Cardiac muscle cell (in vitro differentiated cells and primary cell): ENCODE measurements at regions not wholly inside any gene's neighbourhood (a gene's known extent, or its start where the extent isn't known, plus 50 kb on each side); places are given as distances from the start of the nearest gene placed in this dataset.

Experiments
- DNase-seq, 2 donors: peaks; one replicate each; pipeline versions ENCODE4 v3.0.0 to v3.0.0-alpha.2; 2010 to 2017; ENCODE audit warnings: low read depth in 1 of 2, low spot score in 1 of 2
- H3K27ac ChIP-seq: fragments of 200-600 bp; sonication (generic); 2 replicates; pipeline ENCODE4 v1.5.1; 2016
- H3K27me3 ChIP-seq: fragments of 200-600 bp; sonication (generic); 2 replicates; pipeline ENCODE4 v1.6.0; 2016; ENCODE audit warnings: control low read depth
- H3K36me3 ChIP-seq: fragments of 200-600 bp; sonication (generic); 2 replicates; pipeline ENCODE4 v1.5.1; 2016; ENCODE audit warnings: control low read depth
- H3K4me1 ChIP-seq: fragments of 200-600 bp; sonication (generic); 2 replicates; pipeline ENCODE4 v1.8.1; 2017; ENCODE audit warnings: low read depth, mild to moderate bottlenecking, mixed run types
- H3K4me3 ChIP-seq: fragments of 200-600 bp; sonication (generic); 2 replicates; pipeline ENCODE4 v1.5.1; 2016; ENCODE audit warnings: mild to moderate bottlenecking
- H3K9me3 ChIP-seq: fragments of 200-600 bp; sonication (generic); 2 replicates; pipeline ENCODE4 v1.5.1; 2017; ENCODE audit warnings: low read depth, mild to moderate bottlenecking, control low read depth
- CTCF ChIP-seq: IDR thresholded peaks from 2 replicates; pipeline ENCODE4 v1.5.1; 2012; ENCODE audit warnings: low read depth, mild to moderate bottlenecking, low read length

- no peaks in the 10 kb centered on the region for H3K36me3 ChIP-seq
These were observed 227.6 kb downstream of the MFSD1 start for GRCh38 chr3:159029306-159030026.

DNA sequence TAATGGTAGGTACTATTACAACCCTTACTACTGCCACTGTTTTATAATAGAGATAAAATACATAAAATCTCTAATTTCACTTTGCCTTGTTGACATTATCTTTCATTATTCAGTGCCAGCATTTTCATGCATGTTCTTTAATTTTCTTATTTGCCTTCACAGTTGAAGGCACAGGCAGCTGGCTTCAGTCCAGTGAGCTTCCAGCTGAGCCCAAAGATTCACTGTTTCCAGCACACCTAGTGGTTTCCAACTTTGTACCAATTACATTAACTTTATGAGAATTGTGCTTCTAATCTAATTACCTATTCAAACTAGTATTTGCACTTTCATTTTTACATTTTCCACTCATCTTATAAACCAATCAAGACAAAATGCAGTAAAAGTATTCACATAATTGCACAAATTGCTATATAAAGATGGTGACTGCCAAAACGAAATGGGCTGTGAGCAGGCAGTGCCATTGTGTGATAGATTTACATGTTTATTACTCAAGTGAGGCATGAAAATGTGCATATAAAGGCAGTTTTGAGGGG lies 228.3 kb downstream of the MFSD1 start:
- Histone ChIP-seq H3K9me3 (no peaks in the 10 kb centered on the region), H3K27ac (no peak overlapping the region), H3K36me3 (no peaks in the 10 kb centered on the region), H3K4me3 (no peak overlapping the region), H3K4me1 (no peaks in the 10 kb centered on the region), H3K27me3 (no peaks in the 10 kb centered on the region)
- no peak for DNase-seq
- no peak for TF ChIP-seq CTCF

More at GRCh38 chr3:159029306-159030026, 227.6 kb downstream of the MFSD1 start:
- no peak for DNase-seq
- Histone ChIP-seq H3K9me3 (no peaks in the 10 kb centered on the region), H3K27me3 (no peaks in the 10 kb centered on the region), H3K4me1 (no peaks in the 10 kb centered on the region), H3K4me3 (no peak overlapping the region), H3K27ac (no peak overlapping the region)
- TF ChIP-seq CTCF: no peak

DNA sequence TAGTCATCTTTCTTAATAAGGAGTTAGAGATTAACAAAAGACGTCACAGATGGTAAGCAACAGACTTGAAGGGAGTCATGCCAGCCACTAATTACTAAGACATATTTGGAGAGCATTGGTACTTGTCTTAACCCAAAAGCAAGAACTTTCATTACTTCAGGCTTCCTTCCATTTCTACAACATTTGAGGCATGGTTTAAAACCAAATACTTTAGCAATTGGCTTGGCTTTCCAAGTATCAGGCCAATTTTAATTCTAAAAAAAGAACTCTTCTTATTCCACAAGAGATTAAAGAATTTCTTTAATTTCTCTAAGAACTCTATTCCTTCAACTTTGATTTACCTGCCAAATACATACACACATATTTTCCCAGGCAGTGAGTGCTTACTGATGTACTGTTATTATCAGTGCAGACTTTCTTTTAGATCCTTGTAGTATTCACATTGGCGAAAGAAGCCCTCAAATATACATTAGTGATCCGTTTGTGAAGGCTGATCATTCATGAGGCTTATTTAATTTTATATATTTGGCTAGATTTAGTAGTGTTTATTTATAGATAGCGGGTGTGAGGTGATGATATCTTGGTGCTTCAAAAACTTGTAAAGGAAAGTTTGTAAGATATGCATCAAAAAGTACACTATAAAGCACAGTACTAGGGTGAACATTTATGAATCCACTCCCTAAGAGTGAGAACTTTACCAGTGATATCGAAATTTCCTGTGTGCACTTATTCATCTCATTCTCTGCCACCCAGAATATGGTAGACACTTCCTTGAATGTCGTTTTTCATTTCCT lies 229.2 kb downstream of the MFSD1 start:
- no peak for DNase-seq

DNA sequence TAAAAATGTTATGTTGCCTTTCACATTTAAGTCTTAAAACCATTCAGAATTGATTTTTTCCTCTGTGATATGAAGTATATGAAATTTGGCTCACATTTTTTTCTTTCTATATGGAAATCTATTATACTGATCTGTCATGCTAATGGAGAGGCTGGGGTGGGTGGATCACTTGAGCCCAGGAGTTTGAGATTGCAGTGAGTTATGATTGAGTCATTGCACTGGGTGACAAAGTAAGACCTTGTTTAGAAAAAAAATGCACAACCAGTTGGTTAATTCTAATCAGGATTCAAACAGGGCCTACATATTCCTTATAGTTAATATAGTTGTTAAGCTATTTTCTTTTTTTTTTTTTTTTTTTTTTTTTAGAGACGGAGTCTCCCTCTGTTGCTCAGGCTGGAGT lies 230.5 kb downstream of the MFSD1 start:
- no peaks in the 10 kb centered on the region for H3K36me3 ChIP-seq
- no peak overlapping the region for H3K27ac ChIP-seq
- no peak overlapping the region for H3K4me3 ChIP-seq
- no peak for TF ChIP-seq CTCF
- no peaks in the 10 kb centered on the region for H3K4me1 ChIP-seq
- DNase-seq: no peak
- no peaks in the 10 kb centered on the region for H3K9me3 ChIP-seq
- H3K27me3 ChIP-seq: no peaks in the 10 kb centered on the region

More for the DNA sequence above, 229.2 kb downstream of the MFSD1 start:
- no peaks in the 10 kb centered on the region for H3K27me3 ChIP-seq
- no peak for TF ChIP-seq CTCF
- no peaks in the 10 kb centered on the region for H3K9me3 ChIP-seq
- H3K4me3 ChIP-seq: no peak overlapping the region
- no peaks in the 10 kb centered on the region for H3K4me1 ChIP-seq
- H3K36me3 ChIP-seq: no peaks in the 10 kb centered on the region
- no peak overlapping the region for H3K27ac ChIP-seq

DNA sequence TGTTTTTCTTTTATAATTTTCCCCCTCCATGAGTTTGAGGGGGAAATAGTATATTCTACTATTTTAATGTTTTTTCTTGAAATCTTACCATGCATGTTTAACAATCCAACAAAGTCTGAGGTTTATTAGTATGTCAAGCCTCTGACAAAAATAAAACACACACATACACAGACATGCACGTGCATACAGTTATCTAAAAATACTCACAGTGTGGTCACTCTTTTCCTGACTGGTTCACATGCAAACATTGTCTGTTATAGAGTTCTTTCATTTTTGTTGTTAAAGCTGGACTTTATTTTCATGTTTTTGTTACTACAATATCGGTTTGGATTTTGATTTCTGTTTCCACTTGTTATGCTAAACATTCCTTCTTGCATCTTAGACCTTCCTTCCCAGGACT lies 236.6 kb downstream of the MFSD1 start:
- no peak for TF ChIP-seq CTCF
- Histone ChIP-seq H3K4me3 (no peak overlapping the region), H3K4me1 (no peaks in the 10 kb centered on the region), H3K9me3 (no peaks in the 10 kb centered on the region), H3K36me3 (no peaks in the 10 kb centered on the region), H3K27ac (no peak overlapping the region), H3K27me3 (no peaks in the 10 kb centered on the region)
- DNase-seq: no peak
